Keratinocyte (primary cell): ENCODE measurements at regions not wholly inside any gene's neighbourhood (a gene's known extent, or its start where the extent isn't known, plus 50 kb on each side); places are given as distances from the start of the nearest gene placed in this dataset.

Source experiments
- DNase-seq: peaks from one replicate; pipeline ENCODE4 v3.0.0-alpha.2; 2011; ENCODE audit warnings: low read depth, missing footprints, low spot score
- FAIRE-seq: peaks from 2 replicates; lab custom pipeline; 2011; peaks lifted over from hg19 to GRCh38; lab: Jason Lieb, UNC
- H2AFZ ChIP-seq: 2 replicates; pipeline ENCODE4 v1.6.0; 2012; ENCODE audit warnings: low read length, control low read depth, inconsistent platforms; ENCODE audit not compliant: control insufficient read depth
- H3K27ac ChIP-seq: 2 replicates; pipeline ENCODE4 v1.5.1; 2011; ENCODE audit warnings: low read length; ENCODE audit not compliant: control insufficient read depth, insufficient read depth
- H3K27me3 ChIP-seq: 3 replicates; pipeline ENCODE4 v1.6.0; 2011; ENCODE audit warnings: low read length; ENCODE audit not compliant: control insufficient read depth, insufficient read depth; ENCODE audit errors: extremely low read depth
- H3K36me3 ChIP-seq, 2 experiments: 2 replicates in 1 of 2; 3 replicates in 1 of 2; pipeline ENCODE4 v1.5.1; 2011; ENCODE audit warnings: low read length in 2 of 2, mild to moderate bottlenecking in 1 of 2; ENCODE audit not compliant: control insufficient read depth in 2 of 2, insufficient read depth in 2 of 2; ENCODE audit errors: extremely low read depth in 1 of 2
- H3K4me1 ChIP-seq: 3 replicates; pipeline ENCODE4 v1.5.1; 2011; ENCODE audit warnings: low read length; ENCODE audit not compliant: control insufficient read depth, insufficient read depth; ENCODE audit errors: extremely low read depth
- H3K4me2 ChIP-seq: 3 replicates; pipeline ENCODE4 v1.6.0; 2011; ENCODE audit warnings: low read depth, low read length; ENCODE audit not compliant: control insufficient read depth, insufficient read depth; ENCODE audit errors: extremely low read depth
- H3K4me3 ChIP-seq, 3 experiments: fragments of 200-600 bp in 1 of 3; sonication (generic) in 1 of 3; 2 replicates in 2 of 3; 3 replicates in 1 of 3; pipeline ENCODE4 v1.5.1; 2011 to 2016; ENCODE audit warnings: low read length in 3 of 3, mild to moderate bottlenecking in 3 of 3, control low read depth in 2 of 3, inconsistent platforms in 1 of 3, low read depth in 1 of 3, mixed read lengths in 1 of 3, mixed run types in 1 of 3, moderate library complexity in 1 of 3; ENCODE audit not compliant: control insufficient read depth in 2 of 3, insufficient read depth in 2 of 3; ENCODE audit errors: extremely low read depth in 1 of 3
- H3K79me2 ChIP-seq: 2 replicates; pipeline ENCODE4 v1.6.0; 2012; ENCODE audit warnings: low read length; ENCODE audit not compliant: control insufficient read depth, insufficient read depth
- H3K9ac ChIP-seq: 3 replicates; pipeline ENCODE4 v1.6.0; 2011; ENCODE audit warnings: low read length; ENCODE audit not compliant: control insufficient read depth, insufficient read depth; ENCODE audit errors: extremely low read depth
- H3K9me1 ChIP-seq: 3 replicates; pipeline ENCODE4 v1.6.0; 2011; ENCODE audit warnings: low read length; ENCODE audit not compliant: control insufficient read depth, insufficient read depth; ENCODE audit errors: extremely low read depth
- H3K9me3 ChIP-seq: 2 replicates; pipeline ENCODE4 v1.5.1; 2012; ENCODE audit warnings: low read depth, low read length; ENCODE audit not compliant: control insufficient read depth
- H4K20me1 ChIP-seq: 3 replicates; pipeline ENCODE4 v1.6.0; 2011; ENCODE audit warnings: low read length; ENCODE audit not compliant: control insufficient read depth, insufficient read depth; ENCODE audit errors: extremely low read depth
- CTCF ChIP-seq, 3 experiments: IDR thresholded peaks in 1 of 3; conservative IDR thresholded peaks in 1 of 3; optimal IDR thresholded peaks in 1 of 3; 2 replicates in 2 of 3; 3 replicates in 1 of 3; pipeline versions ENCODE3 to v1.5.1; 2011; ENCODE audit warnings: low read length in 3 of 3, mild to moderate bottlenecking in 3 of 3, moderate library complexity in 2 of 3, control low read depth in 1 of 3, inconsistent platforms in 1 of 3; ENCODE audit not compliant: insufficient read depth in 2 of 3; ENCODE audit errors: extremely low read depth in 1 of 3
- EZH2 ChIP-seq: IDR thresholded peaks from one replicate; pipeline ENCODE4 v1.6.1; 2012; ENCODE audit warnings: inconsistent platforms, mild to moderate bottlenecking, low read length, moderate library complexity
- dilution Hi-C: fragments of 300-500 bp; cut with MboI; formaldehyde crosslinking; loops from one replicate; pipeline ENCODE4 v1.7.0; 2020; ENCODE audit warnings: low sequenced_read_pairs; ENCODE audit not compliant: extremely low pct_ligation_motif_present

GRCh38 chr4:156103311-156103710, 149.6 kb upstream of the CTSO start:
- H4K20me1 ChIP-seq, result no peaks in the 10 kb centered on the region
- no peaks in the 10 kb centered on the region for H3K79me2 ChIP-seq
- no peak overlapping the region for H3K4me2 ChIP-seq
- no peaks in the 10 kb centered on the region for H3K27me3 ChIP-seq
- no peaks in the 10 kb centered on the region for H3K9me3 ChIP-seq
- DNase-seq (no peak), FAIRE-seq (no peak)
- dilution Hi-C loops, result no loop called here
- no peaks in the 10 kb centered on the region for H3K4me1 ChIP-seq
- H3K9ac ChIP-seq, result no peak overlapping the region
- H3K9me1 ChIP-seq, result no peaks in the 10 kb centered on the region
- H3K4me3 ChIP-seq, result no peak overlapping the region
- no peaks in the 10 kb centered on the region for H3K36me3 ChIP-seq
- TF ChIP-seq EZH2 (no peak), CTCF (optimal IDR thresholded peaks at IDR 0.05 in 1 of 3, IDR thresholded peaks at IDR 0.05 in 1 of 3, conservative IDR thresholded peaks at IDR 0.05 in 1 of 3; ENCODE audit: extremely low read depth in 1 of 3, insufficient read depth in 2 of 3, low read length in 3 of 3) (no peak)
- no peak overlapping the region for H3K27ac ChIP-seq
- H2AFZ ChIP-seq, result no peak overlapping the region

GRCh38 chr4:156102411-156102810, 148.7 kb upstream of the CTSO start:
- no peaks in the 10 kb centered on the region for H3K9me3 ChIP-seq
- H3K27ac ChIP-seq, result no peak overlapping the region
- H3K27me3 ChIP-seq, result no peaks in the 10 kb centered on the region
- no peaks in the 10 kb centered on the region for H3K9me1 ChIP-seq
- no peak overlapping the region for H3K4me2 ChIP-seq
- FAIRE-seq (no peak), DNase-seq (no peak)
- H3K4me3 ChIP-seq, result no peak overlapping the region
- dilution Hi-C loops, result no loop called here
- H3K79me2 ChIP-seq, result no peaks in the 10 kb centered on the region
- TF ChIP-seq CTCF (optimal IDR thresholded peaks at IDR 0.05 in 1 of 3, IDR thresholded peaks at IDR 0.05 in 1 of 3, conservative IDR thresholded peaks at IDR 0.05 in 1 of 3; ENCODE audit: extremely low read depth in 1 of 3, insufficient read depth in 2 of 3, low read length in 3 of 3) (no peak), EZH2 (no peak)
- H4K20me1 ChIP-seq, result no peaks in the 10 kb centered on the region
- no peaks in the 10 kb centered on the region for H3K4me1 ChIP-seq
- no peaks in the 10 kb centered on the region for H3K36me3 ChIP-seq
- H3K9ac ChIP-seq, result no peak overlapping the region
- H2AFZ ChIP-seq, result no peak overlapping the region
